NCI-H526 treated with DMSO at 0.1 percent for 48 hours (cell line): ENCODE measurements at regions not wholly inside any gene's neighbourhood (a gene's known extent, or its start where the extent isn't known, plus 50 kb on each side); places are given as distances from the start of the nearest gene placed in this dataset.
A peak's percentile ranks its signal among the peaks of the same experiment; 100 is the strongest.

ENCODE experiments used
- DNase-seq: peaks from one replicate; lab custom pipeline; 2025; lab: John Stamatoyannopoulos, UW

GRCh38 chr6:168133687-168134559 lies 54.9 kb upstream of the FRMD1 start:
- no peak for DNase-seq

- DNase-seq, result no peak
Measured at GRCh38 chr6:168133168-168133561, 54.2 kb upstream of the FRMD1 start.

- peak; percentile 46 for DNase-seq
Measured at GRCh38 chr6:168132531-168133167, 53.6 kb upstream of the FRMD1 start.

- no peak for DNase-seq
Measured at GRCh38 chr6:168131464-168132415, 52.7 kb upstream of the FRMD1 start.

- DNase-seq, result no peak
Measured at GRCh38 chr6:168130697-168131371, 51.8 kb upstream of the FRMD1 start.

- no peak for DNase-seq
Measured at GRCh38 chr6:168130168-168130696, 51.2 kb upstream of the FRMD1 start.

GRCh38 chr6:168129292-168130167 lies 50.5 kb upstream of the FRMD1 start:
- DNase-seq, result no peak

GRCh38 chr6:168128631-168129291 lies 49.7 kb upstream of the FRMD1 start:
- DNase-seq, result no peak
